Skeletal muscle cell (primary cell): ENCODE measurements at regions not wholly inside any gene's neighbourhood (a gene's known extent, or its start where the extent isn't known, plus 50 kb on each side); places are given as distances from the start of the nearest gene placed in this dataset.

Experiments used
- DNase-seq: peaks from one replicate; pipeline ENCODE4 v3.0.0-alpha.2; 2010; ENCODE audit warnings: low read depth
- H3K4me3 ChIP-seq: 2 replicates; pipeline ENCODE4 v1.5.1; 2011; ENCODE audit warnings: low read depth, mild to moderate bottlenecking, control low read depth, low read length, moderate library complexity

DNA sequence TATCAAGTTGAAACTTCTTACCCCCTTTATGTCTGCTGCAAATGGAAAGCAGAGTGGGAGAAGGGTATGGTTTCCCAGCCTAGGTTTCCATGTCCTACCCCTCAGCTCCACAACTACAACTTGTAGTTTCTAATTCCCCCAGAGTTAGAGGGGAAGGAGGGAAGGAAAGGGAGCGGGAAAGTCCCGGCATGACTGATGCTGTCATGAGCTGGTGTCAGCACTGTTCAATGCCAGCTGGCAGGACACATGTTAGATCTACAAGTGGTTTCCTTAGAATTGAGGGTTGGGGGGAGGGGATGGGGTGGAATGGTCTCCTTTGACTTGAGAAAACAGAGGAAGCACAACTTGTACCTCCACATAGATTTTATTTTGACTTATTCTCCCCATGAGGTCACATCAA, 194.0 kb downstream of the MBD2 start:
- no peak overlapping the region for H3K4me3 ChIP-seq
- DNase-seq: no peak

DNA sequence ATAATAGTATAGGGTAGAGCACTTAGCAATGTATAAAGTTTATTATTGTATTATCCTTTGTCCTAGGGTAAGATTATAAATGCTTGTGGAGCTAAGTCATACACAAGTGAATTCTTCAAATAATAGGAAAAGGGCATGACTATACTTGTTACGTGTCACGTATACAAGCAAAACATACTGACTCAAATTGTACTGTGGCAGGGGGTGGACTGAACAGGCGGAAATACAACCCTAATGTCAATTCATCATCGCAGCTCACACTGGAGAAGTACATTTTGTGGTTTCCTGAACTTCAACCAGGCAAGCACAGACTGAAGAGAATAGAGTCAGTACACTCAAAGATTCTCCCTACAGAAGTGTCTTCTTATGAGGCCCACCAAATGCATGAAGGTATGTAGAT, 201.0 kb downstream of the MBD2 start:
- H3K4me3 ChIP-seq: no peak overlapping the region
- peak; percentile 60 for DNase-seq

GRCh38 chr18:54020966-54021365, 203.5 kb downstream of the MBD2 start:
- no peak for DNase-seq

GRCh38 chr18:54020156-54020745, 204.2 kb downstream of the MBD2 start:
- no peak overlapping the region for H3K4me3 ChIP-seq
- no peak for DNase-seq

More at GRCh38 chr18:54020966-54021365, 203.5 kb downstream of the MBD2 start:
- no peak overlapping the region for H3K4me3 ChIP-seq

GRCh38 chr18:54019641-54020040, 204.8 kb downstream of the MBD2 start:
- DNase-seq: no peak
- no peak overlapping the region for H3K4me3 ChIP-seq

- DNase-seq: no peak
- no peak overlapping the region for H3K4me3 ChIP-seq
Measured at GRCh38 chr18:54013452-54013851, 211.0 kb downstream of the MBD2 start.

DNA sequence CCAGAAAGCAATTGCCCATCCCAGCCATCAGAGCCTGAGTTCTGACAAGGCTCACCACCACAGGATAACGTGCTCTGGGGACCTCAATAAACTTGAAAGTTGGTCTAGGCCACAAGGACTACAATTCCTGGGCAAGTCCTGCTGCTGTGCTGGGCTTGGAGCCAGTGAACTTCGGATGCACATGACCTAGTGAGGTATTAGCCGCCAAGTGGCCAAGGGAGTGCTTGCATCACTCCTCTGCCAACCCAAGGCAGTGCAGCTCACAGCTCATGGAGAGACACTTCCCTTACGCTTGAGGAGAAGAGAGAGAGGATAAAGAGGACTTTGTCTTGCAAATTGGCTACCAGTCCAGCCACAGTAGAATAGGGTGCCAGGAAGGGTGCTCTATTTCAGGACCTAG, 219.6 kb downstream of the MBD2 start:
- H3K4me3 ChIP-seq: no peak overlapping the region
- DNase-seq: no peak

GRCh38 chr18:54003195-54003594, 221.3 kb downstream of the MBD2 start:
- no peak overlapping the region for H3K4me3 ChIP-seq
- DNase-seq: no peak

DNA sequence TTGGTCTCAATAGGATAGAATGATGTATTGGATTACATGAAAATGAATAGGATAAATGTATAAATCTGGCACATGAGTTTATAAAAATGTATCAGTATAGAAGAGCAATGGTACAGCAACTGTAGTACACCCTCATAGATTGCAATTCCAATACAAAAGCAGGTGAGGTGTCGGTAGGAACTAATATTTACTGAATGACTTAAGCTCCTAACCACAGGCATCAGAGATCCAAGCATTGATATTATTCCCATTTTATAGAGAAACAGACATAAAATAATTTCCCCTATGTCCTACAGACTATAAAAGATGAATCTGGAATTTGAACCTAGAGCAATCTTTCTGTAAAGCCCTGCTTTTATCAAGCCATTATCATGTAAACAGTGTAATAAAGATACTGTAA, 227.4 kb downstream of the MBD2 start:
- no peak for DNase-seq

GRCh38 chr18:53994016-53994415, 230.5 kb downstream of the MBD2 start:
- H3K4me3 ChIP-seq: no peak overlapping the region
- DNase-seq: no peak

More for the DNA sequence above, 227.4 kb downstream of the MBD2 start:
- H3K4me3 ChIP-seq: no peak overlapping the region

DNA sequence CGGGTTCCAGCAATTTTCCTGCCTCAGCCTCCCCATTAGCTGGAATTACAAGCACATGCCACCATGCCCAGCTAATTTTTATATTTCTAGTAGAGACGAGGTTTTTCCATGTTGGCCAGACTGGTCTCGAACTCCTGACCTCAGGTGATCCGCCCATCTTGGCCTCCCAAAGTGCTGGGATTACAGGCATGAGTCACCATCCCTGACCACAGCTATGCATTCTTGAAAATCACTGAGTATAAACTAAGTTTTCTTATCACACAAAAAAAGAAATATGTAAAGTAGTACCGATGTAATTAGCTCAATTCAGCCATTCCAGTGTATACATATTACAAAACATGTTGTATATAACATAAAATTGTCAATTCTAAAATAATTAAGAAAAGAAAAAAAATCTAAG, 232.7 kb downstream of the MBD2 start:
- no peak overlapping the region for H3K4me3 ChIP-seq
- DNase-seq: no peak

DNA sequence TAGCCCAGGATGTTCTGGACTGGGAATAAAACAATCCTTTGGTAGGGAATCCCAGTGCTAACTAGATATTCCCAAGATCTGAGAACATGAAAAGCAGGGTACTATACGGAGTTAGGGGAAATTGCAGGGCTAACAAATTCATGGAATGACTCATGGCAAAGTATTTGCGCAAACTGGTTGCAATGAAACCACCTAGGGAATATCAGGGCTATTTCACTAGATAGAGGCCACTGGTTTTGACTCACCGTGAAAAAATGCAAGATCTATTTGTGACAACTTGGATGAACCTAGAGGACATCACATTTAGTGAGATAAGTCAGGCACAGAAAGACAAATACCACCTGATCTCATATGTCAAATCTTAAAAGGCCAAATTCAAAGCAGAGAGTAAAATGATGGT, 233.3 kb downstream of the MBD2 start:
- peak; percentile 53 for DNase-seq
- H3K4me3 ChIP-seq: no peak overlapping the region

DNA sequence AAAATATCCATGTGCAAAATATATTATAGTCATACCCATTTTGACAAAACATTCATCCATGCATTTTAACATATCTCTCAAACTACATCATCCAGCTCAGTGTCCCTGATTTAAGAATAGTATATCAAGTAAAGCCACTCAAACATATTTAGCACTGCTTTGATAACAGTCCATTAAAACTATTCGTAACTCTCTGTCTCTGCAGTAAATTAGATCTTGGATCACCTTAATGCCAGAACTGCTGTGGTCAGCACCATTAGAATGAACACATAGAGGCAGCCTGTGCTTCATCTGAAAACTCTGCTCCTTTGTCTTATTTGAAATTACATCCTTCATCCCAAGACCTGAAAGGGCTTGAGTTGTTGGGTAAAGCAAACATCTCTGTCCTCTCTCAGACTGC, 234.0 kb downstream of the MBD2 start:
- DNase-seq: no peak
- no peak overlapping the region for H3K4me3 ChIP-seq

- no peak overlapping the region for H3K4me3 ChIP-seq
- DNase-seq: no peak
Measured at GRCh38 chr18:53984021-53984420, 240.4 kb downstream of the MBD2 start.

DNA sequence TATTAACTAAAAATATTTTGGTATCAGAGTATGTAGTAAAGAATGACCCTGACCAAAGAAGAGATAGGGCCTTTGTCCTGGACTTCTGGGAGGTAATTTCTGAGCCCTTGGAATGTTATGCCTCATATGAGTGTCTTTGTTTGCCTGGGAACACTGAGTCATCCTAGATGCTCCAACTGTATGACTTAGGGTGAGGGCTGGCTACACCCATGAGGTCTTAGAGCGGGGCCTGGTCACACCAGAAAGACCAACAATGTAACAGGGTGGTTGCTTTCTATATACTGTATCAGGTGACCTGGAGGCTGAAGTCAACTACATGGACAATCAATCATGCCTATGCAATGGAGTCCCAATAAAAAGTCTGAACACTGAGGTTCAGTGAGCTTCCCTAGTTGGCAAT, 253.1 kb downstream of the MBD2 start:
- no peak overlapping the region for H3K4me3 ChIP-seq
- DNase-seq: no peak

- H3K4me3 ChIP-seq: no peak overlapping the region
- DNase-seq: no peak
Measured at GRCh38 chr18:53952700-53953099, 271.8 kb downstream of the MBD2 start.

DNA sequence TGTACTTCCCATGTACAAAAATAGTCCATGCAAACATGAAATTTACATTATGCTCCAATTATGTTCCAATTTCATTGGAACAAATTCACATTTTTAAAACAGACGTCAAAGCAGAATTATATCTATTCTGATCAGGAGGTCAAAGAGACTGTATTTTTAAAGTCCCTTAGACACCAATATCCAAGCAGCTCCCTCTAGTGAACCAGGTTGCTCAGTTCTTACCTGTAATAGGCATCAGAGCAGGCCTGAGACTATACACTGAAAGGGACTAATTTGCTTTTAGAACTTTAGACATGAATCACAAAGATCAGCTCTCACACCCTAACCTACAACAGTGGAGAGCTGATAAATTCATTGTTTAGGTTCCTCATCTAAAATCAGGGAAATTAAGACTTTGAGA, 273.9 kb downstream of the MBD2 start:
- no peak overlapping the region for H3K4me3 ChIP-seq
- no peak for DNase-seq

DNA sequence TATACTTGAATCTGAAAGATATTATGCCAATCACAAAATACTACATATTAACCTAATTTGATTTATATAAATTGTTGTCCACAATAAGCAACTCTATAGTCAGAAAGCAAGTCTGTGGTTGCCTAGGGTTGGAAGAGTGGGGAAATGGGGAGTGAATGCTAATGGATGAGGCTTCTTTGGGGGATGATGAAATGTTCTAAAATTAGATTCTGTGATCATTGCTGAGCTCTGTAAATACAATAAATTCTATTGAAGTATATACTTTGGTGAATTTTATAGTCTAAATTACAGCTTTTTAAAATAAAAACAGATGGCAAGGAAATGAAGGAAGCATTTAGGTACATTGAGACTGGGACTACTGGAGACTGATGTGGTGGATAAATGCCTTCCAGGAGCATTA, 275.5 kb downstream of the MBD2 start:
- no peak for DNase-seq
- H3K4me3 ChIP-seq: no peak overlapping the region

DNA sequence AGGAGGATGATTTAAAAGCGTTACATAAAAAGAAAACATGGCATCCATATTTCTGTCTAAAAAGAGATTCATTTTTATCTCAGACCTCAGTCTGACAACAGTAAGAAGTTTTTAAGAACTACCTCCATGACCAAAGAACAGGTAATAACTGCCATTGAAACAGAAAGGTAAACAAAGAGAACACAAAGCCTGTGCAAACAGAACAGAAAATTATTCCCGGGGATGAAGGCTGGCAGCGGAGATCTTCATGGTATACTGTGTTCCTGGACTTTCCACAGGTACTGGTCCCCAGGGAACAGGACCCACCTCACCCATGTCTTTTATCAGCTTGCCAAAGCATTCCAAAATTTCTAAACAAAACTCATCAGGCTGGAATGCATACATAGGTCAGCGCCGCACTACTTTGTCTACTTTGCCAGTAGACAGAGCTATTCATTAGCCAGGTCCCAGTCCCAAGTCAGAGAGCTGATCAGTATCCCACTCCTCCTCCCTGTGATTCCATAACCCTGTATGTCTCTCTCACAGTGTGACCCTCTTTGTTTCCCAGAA, 277.3 kb downstream of the MBD2 start:
- no peak overlapping the region for H3K4me3 ChIP-seq
- DNase-seq: no peak

- peak; percentile 22 for DNase-seq
- no peak overlapping the region for H3K4me3 ChIP-seq
Measured at GRCh38 chr18:53946594-53946993, 277.9 kb downstream of the MBD2 start.

GRCh38 chr18:53944721-53945120, 279.7 kb downstream of the MBD2 start:
- no peak overlapping the region for H3K4me3 ChIP-seq
- no peak for DNase-seq
